H1 (cell line): ENCODE measurements at regions not wholly inside any gene's neighbourhood (a gene's known extent, or its start where the extent isn't known, plus 50 kb on each side); places are given as distances from the start of the nearest gene placed in this dataset.

Experiments used
- CTCF ChIA-PET: fragments of 300-600 bp; sonication (Branson Sonifier 250); formaldehyde crosslinking; loops from one replicate; lab custom pipeline; 2021; ENCODE audit not compliant: partially characterized antibody; lab: Charles Lee
- POLR2A ChIA-PET: fragments of 300-600 bp; sonication (Branson Sonifier 250); formaldehyde crosslinking; loops from one replicate; lab custom pipeline; 2021; ENCODE audit warnings: inconsistent platforms; ENCODE audit not compliant: partially characterized antibody; lab: Charles Lee
- DNase-seq, 2 experiments: peaks; one replicate each; pipeline versions ENCODE4 v3.0.0 to v3.0.0-alpha.2; 2010 to 2022; ENCODE audit warnings: low spot score in 2 of 2, low read depth in 1 of 2, mixed read lengths in 1 of 2
- FAIRE-seq: peaks from 2 replicates; lab custom pipeline; 2011; peaks lifted over from hg19 to GRCh38; lab: Jason Lieb, UNC
- H2AFZ ChIP-seq: 2 replicates; pipeline ENCODE4 v1.8.1; 2012; ENCODE audit warnings: low read length, inconsistent platforms
- H2AK5ac ChIP-seq: 2 replicates; pipeline ENCODE4 v1.6.1; 2013; ENCODE audit warnings: low read depth, low read length
- H2BK120ac ChIP-seq: replicated peaks from 2 replicates; pipeline ENCODE3; 2013; ENCODE audit warnings: low read depth, low read length, inconsistent platforms
- H2BK12ac ChIP-seq: 2 replicates; pipeline ENCODE4 v1.6.1; 2013; ENCODE audit warnings: low read depth, low read length
- H2BK15ac ChIP-seq: 2 replicates; pipeline ENCODE4 v1.6.1; 2013; ENCODE audit warnings: low read length
- H2BK20ac ChIP-seq: 2 replicates; pipeline ENCODE4 v1.6.1; 2013; ENCODE audit warnings: low read length
- H2BK5ac ChIP-seq: 2 replicates; pipeline ENCODE4 v1.6.1; 2013; ENCODE audit warnings: low read depth, low read length
- H3K14ac ChIP-seq: 2 replicates; pipeline ENCODE4 v1.6.1; 2013; ENCODE audit warnings: inconsistent platforms; ENCODE audit not compliant: insufficient read length
- H3K18ac ChIP-seq: 2 replicates; pipeline ENCODE4 v1.6.1; 2013; ENCODE audit warnings: low read length; ENCODE audit errors: extremely low read depth
- H3K23ac ChIP-seq: 2 replicates; pipeline ENCODE4 v1.6.1; 2013; ENCODE audit warnings: inconsistent platforms; ENCODE audit not compliant: insufficient read length
- H3K23me2 ChIP-seq: 2 replicates; pipeline ENCODE4 v1.6.1; 2013; ENCODE audit warnings: low read depth, low read length
- H3K27ac ChIP-seq: 2 replicates; pipeline ENCODE4 v1.6.1; 2011; ENCODE audit warnings: low read depth, low read length, inconsistent platforms
- H3K27me3 ChIP-seq, 4 experiments: replicated peaks in 1 of 4; 1 replicate in 1 of 4; 2 replicates in 3 of 4; pipeline versions ENCODE4 v1.6.1 to v1.8.1; 2011 to 2013; ENCODE audit warnings: low read length in 3 of 4, mild to moderate bottlenecking in 3 of 4, inconsistent platforms in 2 of 4, mixed read lengths in 2 of 4, moderate library complexity in 1 of 4; ENCODE audit not compliant: control insufficient read depth in 3 of 4, insufficient read depth in 3 of 4; ENCODE audit errors: extremely low read depth in 1 of 4
- H3K36me3 ChIP-seq, 4 experiments: 2 replicates each; pipeline versions ENCODE4 v1.6.1 to v1.8.1; 2011 to 2013; ENCODE audit warnings: mild to moderate bottlenecking in 4 of 4, low read length in 3 of 4, moderate library complexity in 2 of 4, control low read depth in 1 of 4, inconsistent platforms in 1 of 4; ENCODE audit not compliant: insufficient read depth in 4 of 4, control insufficient read depth in 2 of 4
- H3K4ac ChIP-seq: replicated peaks from 2 replicates; pipeline ENCODE3; 2013; ENCODE audit warnings: low read length, low read depth, mixed read lengths, inconsistent platforms; ENCODE audit not compliant: insufficient read length
- H3K4me1 ChIP-seq, 4 experiments: replicated peaks in 1 of 4; 1 replicate in 1 of 4; 2 replicates in 3 of 4; pipeline versions ENCODE4 v1.6.1 to v1.8.1; 2011 to 2013; ENCODE audit warnings: low read length in 3 of 4, inconsistent platforms in 2 of 4, mixed read lengths in 1 of 4; ENCODE audit not compliant: insufficient read depth in 4 of 4, control insufficient read depth in 3 of 4
- H3K4me2 ChIP-seq, 2 experiments: 2 replicates each; pipeline versions ENCODE4 v1.6.1 to v1.8.1; 2011 to 2013; ENCODE audit warnings: low read depth in 2 of 2, low read length in 2 of 2, control low read depth in 1 of 2, inconsistent platforms in 1 of 2, mild to moderate bottlenecking in 1 of 2; ENCODE audit not compliant: insufficient read depth in 1 of 2
- H3K4me3 ChIP-seq, 4 experiments: fragments of 200-600, 300-600 bp in 1 of 4; sonication (generic), shearing (Covaris generic), sonication (Bioruptor Twin) in 1 of 4; 2 replicates each; pipeline versions ENCODE4 v1.5.1 to v1.8.1; 2011 to 2016; ENCODE audit warnings: low read length in 4 of 4, low read depth in 3 of 4, control low read depth in 2 of 4, inconsistent platforms in 2 of 4, mild to moderate bottlenecking in 2 of 4, mixed read lengths in 1 of 4, moderate library complexity in 1 of 4; ENCODE audit not compliant: insufficient read depth in 2 of 4; ENCODE audit errors: extremely low read depth in 1 of 4
- H3K56ac ChIP-seq: replicated peaks from 2 replicates; pipeline ENCODE3; 2013; ENCODE audit warnings: low read depth, mild to moderate bottlenecking, mixed read lengths, low read length, inconsistent platforms; ENCODE audit not compliant: insufficient read length
- H3K79me1 ChIP-seq: 2 replicates; pipeline ENCODE4 v1.6.1; 2013; ENCODE audit warnings: low read depth, low read length, control low read depth
- H3K79me2 ChIP-seq, 2 experiments: 2 replicates each; pipeline versions ENCODE4 v1.6.1 to v1.8.1; 2012 to 2013; ENCODE audit warnings: low read length in 2 of 2, mild to moderate bottlenecking in 2 of 2, inconsistent platforms in 1 of 2; ENCODE audit not compliant: insufficient read depth in 2 of 2, control insufficient read depth in 1 of 2
- H3K9ac ChIP-seq, 4 experiments: replicated peaks in 1 of 4; 1 replicate in 1 of 4; 2 replicates in 3 of 4; pipeline versions ENCODE4 v1.6.1 to v1.8.1; 2011 to 2013; ENCODE audit warnings: low read depth in 3 of 4, low read length in 3 of 4, control low read depth in 2 of 4, mild to moderate bottlenecking in 2 of 4, moderate library complexity in 2 of 4, inconsistent platforms in 1 of 4; ENCODE audit errors: extremely low read depth in 1 of 4
- H3K9me3 ChIP-seq, 2 experiments: 2 replicates each; pipeline versions ENCODE4 v1.6.1 to v1.8.1; 2012 to 2013; ENCODE audit warnings: mild to moderate bottlenecking in 2 of 2, moderate library complexity in 2 of 2, control low read depth in 1 of 2, inconsistent platforms in 1 of 2, low read depth in 1 of 2, low read length in 1 of 2, mixed read lengths in 1 of 2; ENCODE audit not compliant: insufficient read depth in 2 of 2
- H4K20me1 ChIP-seq, 2 experiments: replicated peaks in 1 of 2; 2 replicates each; pipeline versions ENCODE3 to v1.8.1; 2011 to 2013; ENCODE audit warnings: inconsistent platforms in 2 of 2, low read length in 2 of 2, mild to moderate bottlenecking in 1 of 2; ENCODE audit not compliant: insufficient read depth in 2 of 2, control insufficient read depth in 1 of 2
- H4K5ac ChIP-seq: 2 replicates; pipeline ENCODE4 v1.6.1; 2013; ENCODE audit warnings: low read length, low read depth, mixed read lengths, inconsistent platforms; ENCODE audit not compliant: insufficient read length
- H4K8ac ChIP-seq: 2 replicates; pipeline ENCODE4 v1.8.0; 2013; ENCODE audit warnings: mild to moderate bottlenecking, moderate library complexity, low read length, inconsistent platforms; ENCODE audit not compliant: insufficient read depth; ENCODE audit errors: extremely low read depth
- H4K91ac ChIP-seq: replicated peaks from 2 replicates; pipeline ENCODE3; 2013; ENCODE audit warnings: low read length, mixed read lengths, inconsistent platforms; ENCODE audit not compliant: insufficient read length
- EGR1 ChIP-seq: IDR thresholded peaks from 2 replicates; pipeline ENCODE4 v1.6.1; 2011; ENCODE audit warnings: low read depth, low read length, borderline replicate concordance
- KDM5A ChIP-seq: fragments of 200-600 bp; IDR thresholded peaks from 2 replicates; pipeline ENCODE4 v1.7.1; 2012; ENCODE audit warnings: mild to moderate bottlenecking, low read length, inconsistent platforms, mixed read lengths
- NRF1 ChIP-seq: IDR thresholded peaks from 2 replicates; pipeline ENCODE4 v1.6.1; 2011; ENCODE audit warnings: mild to moderate bottlenecking, low read depth, low read length, improper control_type of control experiment
- SIRT6 ChIP-seq: IDR thresholded peaks from one replicate; pipeline ENCODE4 v1.7.1; 2012; ENCODE audit warnings: low read length, inconsistent platforms
- WGBS, 2 experiments: shearing (Covaris generic) in 1 of 2; methylation state at CpG; one replicate each; pipeline versions ENCODE4 v1.1.6 to v1.1.7; 2013 to 2015; ENCODE audit warnings: low lambda C conversion rate in 2 of 2, mixed read lengths in 2 of 2, inconsistent platforms in 1 of 2, low coverage in 1 of 2, missing lambda C conversion rate in 1 of 2; ENCODE audit not compliant: insufficient replicate concordance in 2 of 2, insufficient coverage in 1 of 2, insufficient read length in 1 of 2; ENCODE audit errors: extremely low coverage in 1 of 2, missing lambda C conversion rate in 1 of 2; 5-methylcytosine and 5-hydroxymethylcytosine counted together

DNA sequence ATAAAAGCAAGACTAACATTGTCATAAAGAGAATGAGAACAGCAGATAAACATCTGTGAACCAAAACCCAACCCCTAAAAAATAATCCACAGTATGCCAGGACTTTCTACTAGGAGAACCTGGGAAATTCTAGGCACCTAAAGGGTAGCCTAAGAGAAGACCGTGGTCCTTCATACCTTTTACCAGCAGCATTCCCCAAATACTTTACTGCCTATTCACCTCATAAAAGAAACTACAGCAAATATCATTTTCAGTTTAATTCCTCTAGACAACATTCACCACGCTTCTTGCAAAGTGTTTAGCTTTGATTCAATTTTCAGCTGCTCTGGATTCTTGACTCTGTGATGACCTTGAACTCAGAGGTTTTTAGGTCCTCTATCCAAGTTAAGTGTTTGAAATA lies 1180.7 kb upstream of the B3GALT2 start:
- H3K27ac ChIP-seq, result no peak overlapping the region
- DNase-seq (no peak), FAIRE-seq (no peak)
- no peaks in the 10 kb centered on the region for H3K23me2 ChIP-seq
- H3K4me3 ChIP-seq, result no peak overlapping the region
- H3K9me3 ChIP-seq, result no peaks in the 10 kb centered on the region
- no peak overlapping the region for H2BK20ac ChIP-seq
- no peak overlapping the region for H3K23ac ChIP-seq
- H2BK120ac ChIP-seq, result no peak overlapping the region
- no peak overlapping the region for H2AK5ac ChIP-seq
- H3K18ac ChIP-seq, result no peak overlapping the region
- POLR2A ChIA-PET, result no interaction called here
- no peak overlapping the region for H2AFZ ChIP-seq
- H3K27me3 ChIP-seq, result no peaks in the 10 kb centered on the region
- no peaks in the 10 kb centered on the region for H3K4me1 ChIP-seq
- H4K8ac ChIP-seq, result no peak overlapping the region
- no peak overlapping the region for H3K9ac ChIP-seq
- H2BK15ac ChIP-seq, result no peak overlapping the region
- H3K4me2 ChIP-seq, result no peak overlapping the region
- no peaks in the 10 kb centered on the region for H3K79me1 ChIP-seq
- no peaks in the 10 kb centered on the region for H3K36me3 ChIP-seq
- CTCF ChIA-PET, result no interaction called here
- 89% methylated on average over 2 of the region's 2 CpGs; no CpG with 5 or more reads in 1 of the 2 experiments for WGBS, 2 experiments
- no peak overlapping the region for H3K14ac ChIP-seq
- no peaks in the 10 kb centered on the region for H3K79me2 ChIP-seq
- no peak overlapping the region for H2BK12ac ChIP-seq
- H3K4ac ChIP-seq, result no peak overlapping the region
- no peak overlapping the region for H4K5ac ChIP-seq
- no peak overlapping the region for H3K56ac ChIP-seq
- H2BK5ac ChIP-seq, result no peak overlapping the region
- no peaks in the 10 kb centered on the region for H4K20me1 ChIP-seq
- H4K91ac ChIP-seq, result no peak overlapping the region
- TF ChIP-seq KDM5A (no peak), NRF1 (no peak), EGR1 (no peak), SIRT6 (no peak)
